ENCODE measurements at regions not wholly inside any gene's neighbourhood (a gene's known extent, or its start where the extent isn't known, plus 50 kb on each side); places are given as distances from the start of the nearest gene placed in this dataset.

DNA sequence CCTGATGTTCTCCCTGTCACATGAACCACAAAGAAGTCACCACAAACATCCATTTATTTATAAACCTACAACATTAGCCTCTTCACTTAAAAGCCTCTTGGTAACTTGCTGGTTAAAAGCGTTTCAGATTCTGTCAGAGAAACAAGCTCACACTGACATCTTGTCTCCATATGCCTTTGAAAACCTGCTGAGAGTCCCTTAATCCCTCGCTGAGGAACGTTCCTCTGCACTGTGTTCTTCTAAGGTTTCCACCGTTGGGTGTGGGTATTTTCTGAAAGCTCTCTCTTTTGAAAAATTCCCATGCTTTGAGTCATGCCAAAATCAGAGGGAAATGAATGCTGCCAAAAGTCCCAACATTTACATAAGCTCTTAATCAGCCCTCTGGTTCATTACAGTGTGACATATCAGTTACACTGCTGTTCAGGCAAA is 149.8 kb downstream of the CCDC34 start:
- no peak for DNase-seq

DNA sequence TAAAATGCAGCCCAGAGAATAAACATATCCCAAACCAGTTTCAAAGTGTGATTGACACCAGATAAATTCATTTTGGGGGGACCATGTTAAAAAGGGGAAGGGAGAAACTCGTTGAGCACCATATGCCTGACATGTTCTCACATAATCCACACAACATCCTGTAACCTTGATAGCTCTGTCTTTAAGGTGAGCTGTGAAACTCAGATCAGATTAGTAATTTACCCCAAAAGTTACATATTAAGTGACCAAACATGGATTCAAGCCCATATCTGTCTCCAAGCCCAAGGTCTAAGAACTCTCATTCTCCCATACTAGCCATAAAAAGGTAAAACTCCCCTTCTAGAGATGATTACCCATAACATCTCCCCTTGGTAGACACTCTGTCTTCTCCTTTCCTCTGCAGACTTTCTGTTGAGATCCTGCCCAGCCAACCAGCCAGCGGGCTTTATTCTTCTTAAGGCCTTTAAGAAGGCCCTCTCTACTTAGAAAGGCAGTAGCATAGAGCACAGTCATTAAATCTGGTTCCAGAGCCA is 150.7 kb downstream of the CCDC34 start:
- no peak for DNase-seq

DNA sequence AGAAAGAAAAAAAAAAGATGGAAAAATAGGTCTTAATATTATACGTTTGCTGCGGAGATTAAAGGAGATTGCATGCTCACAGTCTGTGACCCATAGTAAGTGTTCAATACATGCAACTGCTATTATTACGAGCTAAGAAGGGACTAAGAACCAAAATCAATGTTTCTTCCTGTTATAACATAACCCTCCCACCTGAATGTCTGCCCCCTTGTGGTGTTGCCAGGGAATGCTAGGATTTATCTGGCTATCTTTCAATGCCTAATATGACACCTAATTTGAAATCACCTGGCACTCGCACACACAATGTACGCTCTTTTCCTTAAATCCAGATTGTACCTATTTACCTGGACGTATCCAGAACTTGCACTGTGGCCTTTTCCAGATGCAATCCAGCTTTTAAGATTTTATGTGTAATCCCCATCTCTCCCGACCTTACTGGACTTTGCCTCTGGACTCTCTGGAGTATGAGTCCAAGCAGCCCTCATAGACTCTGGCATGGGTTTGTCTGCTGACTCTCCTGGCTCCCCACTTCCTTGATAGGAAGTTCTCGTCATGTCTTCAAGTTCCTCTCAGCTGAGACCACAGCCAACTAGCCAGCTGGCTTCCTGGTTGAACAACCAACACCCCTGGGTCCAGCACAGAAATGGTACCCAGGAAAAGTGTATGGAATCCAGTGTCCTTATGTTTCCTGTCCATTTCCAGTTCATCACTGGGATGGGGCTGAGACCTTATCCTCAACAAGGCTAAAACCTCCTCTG is 151.5 kb downstream of the CCDC34 start:
- DNase-seq = peak in 3 of 4 experiments; percentile 4 to 7 (median 5)

- no peak for DNase-seq
These were observed 152.5 kb downstream of the CCDC34 start for GRCh38 chr11:27210531-27210930.

DNA sequence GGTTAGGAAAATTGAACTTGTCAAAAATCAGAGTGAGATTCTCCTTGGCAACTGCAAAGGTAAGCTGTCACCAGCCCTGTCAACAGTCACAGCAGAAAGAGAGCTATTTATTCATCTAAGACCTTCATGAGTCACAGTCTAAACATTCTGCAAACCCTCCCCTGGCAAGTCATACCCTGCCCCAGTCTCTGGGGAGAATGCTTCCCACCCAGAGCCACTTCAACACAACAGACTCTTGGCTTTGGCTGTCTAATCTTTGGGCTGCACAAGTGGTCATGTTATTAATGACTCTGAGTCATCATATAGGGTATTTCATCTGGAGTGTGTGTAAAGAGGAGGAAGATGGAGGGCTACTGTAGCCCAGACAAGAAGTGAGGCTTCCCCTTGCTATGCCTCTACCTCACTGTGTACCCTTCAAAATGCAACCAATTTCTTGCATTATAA is 153.4 kb downstream of the CCDC34 start:
- DNase-seq = no peak

- DNase-seq = no peak
These were observed 154.2 kb downstream of the CCDC34 start for GRCh38 chr11:27208846-27209245.

GRCh38 chr11:27207025-27207650 is 155.9 kb downstream of the CCDC34 start:
- DNase-seq = no peak

GRCh38 chr11:27205779-27206570 is 157.0 kb downstream of the CCDC34 start:
- DNase-seq = no peak

DNA sequence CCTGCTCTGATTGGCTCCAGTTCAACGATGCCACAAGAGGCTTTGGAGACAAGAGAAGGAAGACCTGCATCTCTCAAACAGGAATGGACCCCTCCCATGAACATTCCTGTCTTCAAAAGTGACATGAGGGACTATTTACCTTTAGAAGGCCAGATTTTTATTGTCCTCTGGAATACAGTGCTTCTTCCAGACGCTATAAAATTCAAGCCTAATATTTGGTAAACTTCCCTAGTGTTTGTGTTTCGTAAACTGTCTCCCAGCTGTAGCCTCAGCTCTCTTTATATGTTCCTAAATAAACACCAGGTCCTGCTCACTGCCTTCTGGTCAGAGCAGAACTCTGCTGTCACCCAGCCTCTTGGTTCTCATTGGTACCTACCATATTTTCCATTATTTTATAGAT is 157.8 kb downstream of the CCDC34 start:
- DNase-seq = no peak

GRCh38 chr11:27204529-27204928 is 158.5 kb downstream of the CCDC34 start:
- peak in 1 of 4 experiments; percentile 5 for DNase-seq

DNA sequence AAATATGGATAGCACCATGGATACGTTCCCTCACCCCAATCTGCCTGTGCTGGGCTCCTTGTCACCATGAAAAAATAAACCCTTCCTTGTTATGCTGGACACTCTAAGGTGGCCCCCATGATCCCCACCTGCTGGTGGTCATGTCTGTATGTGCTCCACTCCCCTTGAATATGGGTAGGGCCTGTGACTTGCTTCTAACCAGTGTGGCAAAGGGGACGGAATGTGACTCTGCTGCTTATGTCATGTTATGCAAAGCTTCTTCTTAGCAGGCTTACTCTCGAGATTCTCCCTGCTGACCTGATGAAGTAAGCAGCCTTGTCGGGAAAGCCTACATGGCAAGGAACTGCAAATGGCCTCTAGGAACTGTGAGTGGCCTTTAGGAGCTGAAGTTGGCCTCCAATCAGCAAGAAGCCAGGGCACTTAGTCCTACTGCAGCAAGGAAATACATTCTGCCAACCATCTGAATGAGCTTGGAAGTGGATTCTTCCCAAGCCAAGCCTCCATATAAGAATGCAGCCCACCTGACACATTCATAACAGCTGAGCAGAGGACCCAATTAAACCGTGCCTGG is 159.9 kb downstream of the CCDC34 start:
- DNase-seq = no peak

- DNase-seq = no peak
These were observed 161.1 kb downstream of the BBOX1 start for GRCh38 chr11:27201454-27202302.

GRCh38 chr11:27200779-27201453 is 160.3 kb downstream of the BBOX1 start:
- DNase-seq = no peak

DNA sequence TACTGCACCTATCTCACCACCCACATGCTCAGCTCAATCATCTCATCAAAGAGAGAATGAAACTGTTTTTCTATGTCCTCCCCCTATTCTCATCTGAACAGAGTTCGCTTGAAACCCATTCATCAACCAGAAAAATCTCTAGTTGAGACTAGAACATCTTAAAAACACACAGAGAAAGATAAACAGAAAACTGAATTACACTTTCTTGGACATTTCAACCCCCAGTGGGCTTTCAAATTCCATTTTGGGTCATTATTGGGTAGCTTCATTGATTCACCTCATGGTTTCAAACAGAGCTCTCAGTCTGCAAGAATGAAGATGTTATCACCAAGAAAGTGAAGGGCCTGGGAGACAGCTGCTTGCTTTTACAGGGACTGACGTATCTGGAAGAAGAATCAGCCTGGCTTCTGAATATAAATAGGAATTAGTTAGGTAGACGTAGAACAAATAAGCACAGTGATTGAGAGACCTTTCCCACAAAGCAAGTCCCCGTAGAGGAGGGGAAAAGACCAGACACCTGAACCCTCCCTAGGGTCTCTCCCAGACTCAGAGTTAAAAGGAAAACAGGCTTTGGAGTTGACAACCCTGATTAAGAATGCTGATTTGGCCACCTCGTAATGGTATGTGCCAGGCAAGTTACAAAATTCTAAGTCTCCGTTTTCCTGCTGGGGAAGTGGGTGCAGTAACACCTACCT is 155.7 kb downstream of the BBOX1 start:
- no peak for DNase-seq

DNA sequence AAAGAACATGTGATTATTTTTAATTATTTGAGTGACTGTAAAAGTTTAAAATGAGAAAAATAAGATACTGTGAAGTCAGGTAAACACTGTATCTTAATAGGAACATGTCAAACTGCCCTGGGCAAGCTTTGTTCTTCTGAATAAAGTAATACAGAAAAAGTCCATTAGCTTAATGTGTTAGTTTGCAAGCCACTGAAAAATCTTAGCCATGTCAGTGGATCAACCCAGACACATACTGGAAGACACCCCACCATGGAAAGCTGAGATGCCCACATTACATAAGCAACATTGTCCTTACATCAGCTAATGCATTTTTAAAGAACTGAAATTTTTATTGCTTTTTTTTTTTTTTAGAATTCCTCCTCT is 155.2 kb downstream of the BBOX1 start:
- DNase-seq = no peak

GRCh38 chr11:27194976-27195375 is 154.4 kb downstream of the BBOX1 start:
- no peak for DNase-seq

- DNase-seq = no peak
These were observed 153.0 kb downstream of the BBOX1 start for GRCh38 chr11:27193434-27194225.

DNA sequence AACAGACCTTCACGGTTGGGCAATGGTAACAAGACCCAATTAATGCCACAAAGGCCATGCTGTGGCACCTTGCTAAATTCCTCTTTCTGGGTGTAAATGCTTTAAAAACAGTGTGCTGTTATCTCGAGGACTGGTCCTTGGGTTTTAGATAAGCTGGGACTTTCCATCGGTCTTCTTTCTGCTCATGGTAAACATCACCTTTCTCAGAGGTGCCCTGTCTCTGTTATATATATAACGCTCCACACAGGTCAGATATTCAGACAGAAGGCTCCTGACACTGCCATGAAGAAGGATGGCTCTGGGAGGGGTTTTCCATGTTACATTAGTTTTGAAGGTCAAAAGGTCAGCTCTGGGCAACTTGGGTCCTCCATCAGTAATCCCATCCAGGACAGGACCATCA is 151.6 kb downstream of the BBOX1 start:
- no peak for DNase-seq

DNA sequence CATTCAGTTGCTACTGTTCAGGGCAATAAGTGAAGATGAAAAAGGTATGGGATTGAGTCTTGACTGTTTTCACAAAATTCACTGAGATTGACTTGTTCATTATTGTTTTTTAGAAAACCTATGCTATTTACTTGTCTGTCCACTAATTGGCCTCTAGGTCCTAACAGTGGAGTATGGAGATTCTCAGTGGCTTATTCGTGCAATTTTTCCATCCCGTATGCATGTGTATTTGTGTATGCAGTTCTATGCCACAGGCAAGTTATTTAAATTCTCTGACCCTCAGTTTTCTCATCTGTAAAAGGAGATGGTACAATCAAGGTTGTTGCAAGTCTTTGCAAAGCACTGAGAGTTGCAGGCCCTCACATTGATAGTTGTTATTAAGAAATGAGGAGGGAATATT is 151.0 kb downstream of the BBOX1 start:
- DNase-seq = no peak

DNA sequence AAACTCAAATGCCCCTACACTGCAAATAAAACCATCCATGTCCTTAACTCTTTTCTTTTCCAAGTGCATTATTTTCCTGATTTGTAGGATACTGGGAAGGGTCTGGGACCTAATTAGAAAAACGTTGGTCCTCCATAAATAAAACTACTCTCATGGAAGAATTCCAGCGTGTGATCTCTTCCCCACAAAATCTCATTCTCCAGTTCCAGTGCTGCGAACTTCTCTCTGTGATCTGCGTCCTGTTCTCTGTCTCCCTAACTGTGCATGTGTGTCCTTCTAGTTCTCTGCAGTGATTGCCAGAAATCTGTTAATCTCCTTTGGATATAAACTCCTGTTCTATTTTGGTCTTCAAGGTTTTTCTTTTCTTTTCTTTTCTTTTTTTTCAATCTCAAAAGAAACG is 148.1 kb downstream of the BBOX1 start:
- DNase-seq = no peak

Data from suppressor macrophage (primary cell).